KMS-11 (cell line): ENCODE measurements at regions not wholly inside any gene's neighbourhood (a gene's known extent, or its start where the extent isn't known, plus 50 kb on each side); places are given as distances from the start of the nearest gene placed in this dataset.

Experiments used
- H2AFZ ChIP-seq: fragments of 200-600 bp; sonication (generic); 2 replicates; pipeline ENCODE4 v1.6.1; 2016; ENCODE audit warnings: antibody characterized with exemption, mixed run types, low read depth
- H3K27ac ChIP-seq: fragments of 200-600 bp; sonication (generic); 2 replicates; pipeline ENCODE4 v1.6.1; 2016; ENCODE audit warnings: mild to moderate bottlenecking, mixed run types
- H3K27me3 ChIP-seq: fragments of 200-600 bp; sonication (generic); 2 replicates; pipeline ENCODE4 v1.6.1; 2017; ENCODE audit warnings: mild to moderate bottlenecking, low read depth, mixed run types, moderate library complexity; ENCODE audit not compliant: insufficient read depth
- H3K36me3 ChIP-seq: fragments of 200-600 bp; sonication (generic); 2 replicates; pipeline ENCODE4 v1.6.1; 2017; ENCODE audit warnings: mild to moderate bottlenecking, mixed run types; ENCODE audit not compliant: insufficient read depth
- H3K4me1 ChIP-seq: fragments of 200-600 bp; sonication (generic); 2 replicates; pipeline ENCODE4 v1.6.1; 2016; ENCODE audit warnings: mild to moderate bottlenecking, low read depth, mixed run types; ENCODE audit not compliant: poor library complexity, severe bottlenecking
- H3K4me2 ChIP-seq: fragments of 200-600 bp; sonication (generic); 2 replicates; pipeline ENCODE4 v1.7.0; 2016; ENCODE audit warnings: mild to moderate bottlenecking, mixed run types
- H3K4me3 ChIP-seq: fragments of 200-600 bp; sonication (generic); IDR thresholded peaks from 2 replicates; pipeline ENCODE4 v1.6.1; 2017; ENCODE audit warnings: low read depth, low read length, mixed read lengths; ENCODE audit not compliant: insufficient read depth
- H3K79me2 ChIP-seq: fragments of 200-600 bp; sonication (generic); 2 replicates; pipeline ENCODE4 v1.6.1; 2016; ENCODE audit warnings: low read depth, mixed run types; ENCODE audit not compliant: insufficient read depth
- H3K9ac ChIP-seq: fragments of 200-600 bp; sonication (generic); 2 replicates; pipeline ENCODE4 v1.6.1; 2016; ENCODE audit warnings: mild to moderate bottlenecking, mixed run types
- H4K20me1 ChIP-seq: fragments of 200-600 bp; sonication (generic); 2 replicates; pipeline ENCODE4 v1.6.1; 2016; ENCODE audit warnings: mild to moderate bottlenecking, mixed run types; ENCODE audit not compliant: insufficient read depth
- CTCF ChIP-seq: fragments of 200-600 bp; sonication (generic); conservative IDR thresholded peaks from 2 replicates; pipeline ENCODE4 v1.6.1; 2017; ENCODE audit warnings: low read depth, mild to moderate bottlenecking, antibody characterized with exemption, low read length, moderate library complexity, mixed read lengths

GRCh38 chr9:117480729-117481128 lies 65.9 kb upstream of the ASTN2 start:
- no peaks in the 10 kb centered on the region for H3K79me2 ChIP-seq
- H4K20me1 ChIP-seq = no peaks in the 10 kb centered on the region
- H3K27me3 ChIP-seq = no peaks in the 10 kb centered on the region
- TF ChIP-seq CTCF = no peak
- no peaks in the 10 kb centered on the region for H3K36me3 ChIP-seq
- no peak overlapping the region for H2AFZ ChIP-seq
- no peak overlapping the region for H3K9ac ChIP-seq
- no peak overlapping the region for H3K4me3 ChIP-seq
- H3K27ac ChIP-seq = no peak overlapping the region
- H3K4me2 ChIP-seq = peak overlapping the region; percentile 18; the same call in 1 of the 2 replicates
- peaks cover 20% of the 10 kb centered on the region for H3K4me1 ChIP-seq

- H3K4me3 ChIP-seq = no peak overlapping the region
- H3K79me2 ChIP-seq = no peaks in the 10 kb centered on the region
- H3K9ac ChIP-seq = no peak overlapping the region
- no peaks in the 10 kb centered on the region for H3K36me3 ChIP-seq
- H2AFZ ChIP-seq = no peak overlapping the region
- H3K27me3 ChIP-seq = no peaks in the 10 kb centered on the region
- no peak for TF ChIP-seq CTCF
- H3K27ac ChIP-seq = no peak overlapping the region
- peaks cover 15% of the 10 kb centered on the region for H3K4me1 ChIP-seq
- H4K20me1 ChIP-seq = no peaks in the 10 kb centered on the region
- H3K4me2 ChIP-seq = peak overlapping the region; percentile 40
Measured at GRCh38 chr9:117480253-117480652, 65.4 kb upstream of the ASTN2 start.

GRCh38 chr9:117473293-117473692 lies 58.4 kb upstream of the ASTN2 start:
- Histone ChIP-seq H3K4me3 (no peak overlapping the region), H3K4me1 (no peaks in the 10 kb centered on the region), H3K27me3 (no peaks in the 10 kb centered on the region), H3K27ac (no peak overlapping the region), H3K9ac (no peak overlapping the region), H3K36me3 (no peaks in the 10 kb centered on the region), H2AFZ (no peak overlapping the region), H3K4me2 (no peak overlapping the region), H3K79me2 (no peaks in the 10 kb centered on the region), H4K20me1 (no peaks in the 10 kb centered on the region)
- no peak for TF ChIP-seq CTCF

- H3K27me3 ChIP-seq = no peaks in the 10 kb centered on the region
- no peak overlapping the region for H3K4me3 ChIP-seq
- H3K36me3 ChIP-seq = no peaks in the 10 kb centered on the region
- no peak overlapping the region for H2AFZ ChIP-seq
- TF ChIP-seq CTCF = no peak
- no peak overlapping the region for H3K9ac ChIP-seq
- H3K4me1 ChIP-seq = no peaks in the 10 kb centered on the region
- H4K20me1 ChIP-seq = no peaks in the 10 kb centered on the region
- H3K4me2 ChIP-seq = no peak overlapping the region
- H3K27ac ChIP-seq = no peak overlapping the region
- no peaks in the 10 kb centered on the region for H3K79me2 ChIP-seq
Measured at GRCh38 chr9:117470902-117471301, 56.0 kb upstream of the ASTN2 start.
